Activated CD4-positive, alpha-beta T cell treated with anti-CD3 and anti-CD28 coated beads, Interleukin-10, Interleukin-2, amounts not matched to agents 100 ng/mL and 50 ng/mL, durations not matched to agents 16 hours and 8 hours (primary cell): ENCODE measurements at regions not wholly inside any gene's neighbourhood (a gene's known extent, or its start where the extent isn't known, plus 50 kb on each side); places are given as distances from the start of the nearest gene placed in this dataset.
A peak's percentile ranks its signal among the peaks of the same experiment; 100 is the strongest.

Experiments used
- DNase-seq: peaks from one replicate; pipeline ENCODE4 v3.0.0-alpha.2; 2020

DNA sequence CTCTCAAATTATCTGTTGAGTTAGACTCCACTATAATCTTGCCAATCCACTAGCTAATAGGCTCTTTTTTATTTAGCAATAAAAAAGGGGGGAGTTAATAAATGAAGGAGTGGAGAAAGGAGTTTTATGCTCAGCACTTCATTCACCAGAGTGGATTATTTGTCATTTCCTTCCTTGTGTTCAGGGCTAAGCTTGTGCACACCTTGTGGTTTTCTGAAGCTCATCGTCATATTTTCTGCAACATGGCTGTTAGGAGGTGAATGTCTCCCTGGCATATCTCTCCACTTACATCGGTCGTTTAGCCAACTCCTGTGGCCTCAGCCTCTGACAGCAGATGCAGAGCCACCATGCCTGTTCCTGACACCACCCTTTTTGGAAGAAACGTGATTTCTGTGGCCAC, 83.9 kb upstream of the MTNR1B start:
- DNase-seq: no peak

DNA sequence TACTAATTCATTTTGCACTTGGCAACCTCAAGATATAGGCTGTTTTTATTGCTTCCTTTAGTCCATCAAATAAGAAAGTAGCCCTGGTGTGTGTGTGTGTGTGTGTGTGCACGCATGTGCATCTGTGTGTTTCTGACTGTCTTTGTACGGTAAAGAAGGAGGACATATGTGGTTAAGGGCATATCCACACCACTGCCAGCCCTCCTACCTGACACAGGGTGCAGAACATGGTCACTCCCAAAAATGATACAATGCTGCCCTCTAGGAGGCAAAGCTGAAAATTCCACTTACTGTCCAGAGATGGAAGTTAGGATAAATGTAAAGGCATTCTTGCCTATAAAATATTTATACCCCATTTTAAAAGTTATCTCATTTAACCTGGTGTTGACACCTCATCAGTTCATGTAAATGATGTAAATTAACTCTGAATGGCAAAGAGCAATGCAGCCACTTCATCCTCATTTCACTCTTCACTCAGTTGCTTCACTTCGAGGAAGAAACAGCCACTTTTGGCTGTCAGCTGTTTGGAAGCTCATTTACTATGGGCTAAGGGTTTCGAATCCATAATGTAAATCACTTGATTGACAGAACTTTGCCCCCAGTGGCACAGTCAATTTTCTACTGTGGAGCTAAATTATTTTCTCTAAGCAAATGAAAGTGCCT, 83.1 kb upstream of the MTNR1B start:
- peak; percentile 50 for DNase-seq

- no peak for DNase-seq
Observed at GRCh38 chr11:92888696-92889095, 80.8 kb upstream of the MTNR1B start.

DNA sequence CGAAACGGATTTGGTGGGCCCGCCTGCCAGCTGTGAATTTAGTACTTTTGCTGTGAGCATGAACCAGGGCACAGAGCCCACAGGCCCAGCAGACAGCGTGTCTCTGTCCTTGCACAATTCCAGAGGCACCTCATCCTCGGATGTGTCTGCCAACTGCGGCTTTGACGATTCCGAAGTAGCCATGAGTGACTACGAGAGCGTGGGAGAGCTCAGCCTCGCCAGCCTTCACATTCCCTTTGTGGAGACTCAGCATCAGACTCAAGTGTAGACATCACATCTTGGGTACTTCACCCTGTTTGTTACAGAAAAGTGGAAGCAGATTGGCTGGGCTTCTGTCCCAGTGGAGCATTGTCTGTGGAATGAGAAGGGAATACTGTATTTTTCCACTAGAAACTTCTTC, 78.6 kb upstream of the MTNR1B start:
- no peak for DNase-seq

- DNase-seq: no peak
Observed at GRCh38 chr11:92892802-92893684, 76.4 kb upstream of the MTNR1B start.

GRCh38 chr11:92894197-92894596, 75.3 kb upstream of the MTNR1B start:
- no peak for DNase-seq

- no peak for DNase-seq
Observed at GRCh38 chr11:92897487-92897886, 72.0 kb upstream of the MTNR1B start.

DNA sequence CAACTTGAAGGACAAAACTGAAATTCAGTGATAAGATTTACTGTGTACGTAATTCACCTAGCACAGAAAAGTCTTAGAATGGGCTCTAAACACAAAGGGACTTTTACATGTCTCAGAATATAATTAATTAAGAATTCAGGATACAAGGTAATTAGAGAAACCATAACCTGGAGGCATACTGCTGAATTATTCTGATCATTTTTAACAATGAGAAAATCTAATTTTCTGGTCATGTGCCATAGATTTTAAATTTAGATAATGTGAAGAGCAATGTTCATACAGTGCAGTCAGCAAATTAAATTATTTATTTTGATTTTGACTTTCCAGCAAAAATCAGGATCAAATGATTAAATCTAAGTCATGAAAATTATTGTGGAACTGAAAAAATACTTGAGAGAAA, 67.0 kb upstream of the MTNR1B start:
- DNase-seq: no peak

DNA sequence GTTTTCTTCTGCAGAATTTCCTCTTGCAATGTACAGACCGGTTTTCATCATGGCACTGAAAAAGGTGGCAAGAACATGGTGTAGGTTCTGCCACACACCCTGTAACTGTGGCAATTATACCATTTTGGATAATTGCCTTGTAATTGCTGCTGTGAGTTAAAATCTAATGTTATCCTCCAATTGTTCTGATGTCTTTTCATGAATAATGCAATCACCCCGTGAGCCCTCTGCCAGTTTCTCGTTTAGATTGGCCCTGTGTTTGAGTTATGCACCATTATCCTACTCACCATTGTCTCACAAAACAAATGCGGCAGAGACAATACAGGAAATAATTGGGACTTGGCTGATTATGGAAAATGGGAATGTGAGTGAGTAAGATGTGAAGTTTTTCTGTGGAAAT, 61.8 kb upstream of the MTNR1B start:
- DNase-seq: no peak

DNA sequence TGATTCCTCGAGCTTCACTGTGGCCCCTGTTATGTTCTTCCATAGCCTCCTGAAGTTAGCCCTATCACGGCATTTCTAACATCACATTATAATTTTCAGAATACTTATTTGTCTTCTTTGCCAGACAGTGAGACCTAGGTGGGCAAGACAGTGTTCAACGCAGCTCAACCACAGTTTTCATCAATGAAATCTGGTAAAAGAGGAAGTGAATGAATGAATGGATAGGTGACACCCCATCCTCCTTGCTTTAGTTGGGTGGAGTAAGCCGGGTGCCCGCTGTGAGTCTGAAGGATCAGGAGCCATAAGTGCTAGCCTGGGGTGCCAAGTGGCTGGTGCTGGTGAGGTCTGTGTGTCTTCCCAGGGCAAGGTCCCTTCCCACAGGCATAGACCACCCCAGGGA, 60.2 kb upstream of the MTNR1B start:
- DNase-seq: no peak

- no peak for DNase-seq
Observed at GRCh38 chr11:92911478-92911877, 58.0 kb upstream of the MTNR1B start.

- DNase-seq: no peak
Observed at GRCh38 chr11:92915551-92915950, 53.9 kb upstream of the MTNR1B start.

DNA sequence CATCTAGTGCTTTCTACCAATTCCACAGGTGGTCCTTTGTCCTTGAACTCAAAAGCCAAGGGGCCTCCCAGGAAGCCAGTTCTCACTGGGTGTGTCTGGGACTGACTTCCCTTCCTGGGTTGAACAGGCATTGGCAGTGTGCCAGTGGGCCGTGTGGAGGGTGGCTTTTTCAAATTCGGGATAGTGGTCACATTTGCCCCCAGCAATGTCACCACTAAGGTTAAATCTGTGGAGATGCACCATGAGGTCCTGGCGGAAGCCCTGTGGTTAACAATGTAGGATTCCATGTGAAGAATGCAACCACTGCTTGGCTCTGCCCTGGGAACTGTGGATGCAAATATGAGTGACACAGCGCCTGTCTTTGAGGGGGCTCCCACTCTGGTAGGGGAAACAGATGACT, 53.2 kb upstream of the MTNR1B start:
- no peak for DNase-seq

GRCh38 chr11:92917927-92918326, 51.5 kb upstream of the MTNR1B start:
- no peak for DNase-seq

- DNase-seq: no peak
Observed at GRCh38 chr11:92919048-92919447, 50.4 kb upstream of the MTNR1B start.
